Liver (tissue), 3 donors: ENCODE measurements at regions not wholly inside any gene's neighbourhood (a gene's known extent, or its start where the extent isn't known, plus 50 kb on each side); places are given as distances from the start of the nearest gene placed in this dataset.

Experiments
- CTCF ChIP-seq: fragments of 150-350 bp; IDR thresholded peaks from 2 replicates; pipeline ENCODE4 v1.5.1; 2017; ENCODE audit warnings: improper control_type of control experiment, low read depth, low read length; ENCODE audit not compliant: missing input control
- EGR1 ChIP-seq, 2 donors: IDR thresholded peaks; 2 replicates each; pipeline ENCODE4 v1.6.1; 2016 to 2018; ENCODE audit warnings: antibody characterized with exemption in 2 of 2, low read depth in 2 of 2
- JUND ChIP-seq, 2 donors: IDR thresholded peaks; 2 replicates each; pipeline ENCODE4 v1.6.1; 2016; ENCODE audit warnings: antibody characterized with exemption in 2 of 2
- MAX ChIP-seq: IDR thresholded peaks from 2 replicates; pipeline ENCODE4 v1.6.1; 2016; ENCODE audit warnings: antibody characterized with exemption
- RAD21 ChIP-seq, 2 donors: IDR thresholded peaks; 2 replicates each; pipeline ENCODE4 v1.6.1; 2016; ENCODE audit warnings: antibody characterized with exemption in 2 of 2, mild to moderate bottlenecking in 2 of 2
- REST ChIP-seq: IDR thresholded peaks from 2 replicates; pipeline ENCODE4 v1.6.1; 2016; ENCODE audit warnings: antibody characterized with exemption, mild to moderate bottlenecking
- SP1 ChIP-seq: IDR thresholded peaks from 2 replicates; pipeline ENCODE4 v1.6.1; 2018; ENCODE audit warnings: antibody characterized with exemption, mild to moderate bottlenecking
- TAF1 ChIP-seq: conservative IDR thresholded peaks from 2 replicates; pipeline ENCODE4 v1.6.1; 2016; ENCODE audit warnings: antibody characterized with exemption, mild to moderate bottlenecking
- YY1 ChIP-seq: IDR thresholded peaks from 2 replicates; pipeline ENCODE4 v1.6.1; 2016; ENCODE audit warnings: antibody characterized with exemption, mild to moderate bottlenecking
- donor health status: healthy.
- donor health status: healthy.

- no peak for TF ChIP-seq CTCF
- no peak for TF ChIP-seq EGR1 (IDR thresholded peaks at IDR 0.05; ENCODE audit: low read depth in 2 of 2)
- TF ChIP-seq TAF1: no peak
- TF ChIP-seq REST: no peak
- TF ChIP-seq MAX: no peak
- TF ChIP-seq SP1: no peak
- TF ChIP-seq JUND (IDR thresholded peaks at IDR 0.05): no peak
- no peak for TF ChIP-seq RAD21 (IDR thresholded peaks at IDR 0.05)
- no peak for TF ChIP-seq YY1
These were observed 686.8 kb downstream of the OTOL1 start for GRCh38 chr3:162183440-162183839.
